Large intestine (tissue), 3 donors: ENCODE measurements at regions not wholly inside any gene's neighbourhood (a gene's known extent, or its start where the extent isn't known, plus 50 kb on each side); places are given as distances from the start of the nearest gene placed in this dataset.
A peak's percentile ranks its signal among the peaks of the same experiment; 100 is the strongest.
"Not testable (repeated sequence)": the region's sequence is repeated elsewhere in the genome, so short reads cannot be mapped to it uniquely, and the experiment has no call there.

Experiments used
- DNase-seq, 2 donors: peaks; one replicate each; pipeline versions ENCODE4 v3.0.0 to v3.0.0-alpha.2; 2013
- H3K27ac ChIP-seq: one replicate; pipeline ENCODE4 v1.5.1; 2013; ENCODE audit warnings: low read length
- H3K27me3 ChIP-seq: 2 replicates; pipeline ENCODE4 v1.6.1; 2013; ENCODE audit warnings: low read length; ENCODE audit not compliant: control insufficient read depth, insufficient read depth
- H3K36me3 ChIP-seq: 2 replicates; pipeline ENCODE4 v1.6.1; 2013; ENCODE audit warnings: low read length; ENCODE audit not compliant: control insufficient read depth, insufficient read depth
- H3K4me1 ChIP-seq: one replicate; pipeline ENCODE4 v1.6.1; 2013; ENCODE audit warnings: low read length; ENCODE audit not compliant: control insufficient read depth, insufficient read depth
- H3K4me3 ChIP-seq: one replicate; pipeline ENCODE4 v1.5.1; 2013; ENCODE audit warnings: low read length
- H3K9me3 ChIP-seq: one replicate; pipeline ENCODE4 v1.6.1; 2013; ENCODE audit warnings: mild to moderate bottlenecking, low read depth, low read length, moderate library complexity; ENCODE audit not compliant: control insufficient read depth
- WGBS: methylation state at CpG from one replicate; pipeline ENCODE4 v1.1.5; 2013; ENCODE audit warnings: low lambda C conversion rate; ENCODE audit not compliant: insufficient coverage; 5-methylcytosine and 5-hydroxymethylcytosine counted together

DNA sequence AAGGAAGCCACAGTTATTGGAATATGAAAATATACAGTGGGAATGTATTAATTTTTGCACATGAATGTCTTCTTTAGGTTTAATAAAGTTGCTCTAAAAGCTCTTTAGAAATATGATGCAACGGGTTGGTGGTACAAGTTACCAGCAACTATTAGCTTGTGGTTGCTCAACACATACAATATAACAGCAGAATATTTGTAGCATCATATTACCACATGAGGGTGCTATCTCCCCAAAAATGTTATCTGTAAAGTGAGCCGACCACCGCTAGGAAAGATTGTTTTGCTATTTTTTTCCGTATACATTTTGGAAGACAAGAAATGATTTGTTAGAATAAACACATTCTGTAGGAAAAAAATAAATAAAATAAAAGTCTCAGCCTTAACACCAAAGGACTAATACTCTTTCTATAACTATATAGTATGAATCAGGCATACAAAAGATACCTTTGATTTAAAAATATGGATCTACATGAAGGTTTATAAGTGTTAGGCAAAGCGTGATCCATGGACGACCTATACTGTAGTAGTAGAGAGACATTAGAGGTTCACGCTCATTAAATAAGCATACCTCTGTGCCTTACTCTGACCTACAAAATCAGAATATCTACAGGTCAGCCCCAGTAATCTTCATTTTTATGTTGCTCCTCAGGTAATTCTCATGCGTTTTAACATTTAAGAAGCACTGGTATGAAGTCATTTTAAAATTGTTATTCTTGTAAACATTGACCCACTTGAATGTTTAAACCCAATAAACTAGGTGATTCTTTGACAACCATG is 1110.6 kb upstream of the ACVR2A start:
- Histone ChIP-seq H3K36me3 (no peaks in the 10 kb centered on the region), H3K9me3 (no peaks in the 10 kb centered on the region), H3K4me1 (no peaks in the 10 kb centered on the region), H3K4me3 (no peak overlapping the region), H3K27me3 (no peaks in the 10 kb centered on the region), H3K27ac (no peak overlapping the region)
- DNase-seq = peak in 1 of 2 donors; percentile 18
- WGBS = 10% methylated on average over 2 of the region's 8 CpGs

GRCh38 chr2:146730882-146731281 is 1113.9 kb upstream of the ACVR2A start:
- H3K4me3 ChIP-seq = no peak overlapping the region
- H3K27me3 ChIP-seq = no peaks in the 10 kb centered on the region
- no peaks in the 10 kb centered on the region for H3K36me3 ChIP-seq
- no peaks in the 10 kb centered on the region for H3K9me3 ChIP-seq
- no peak for DNase-seq
- no peaks in the 10 kb centered on the region for H3K4me1 ChIP-seq
- 100% methylated on average over 1 of the region's 1 CpG for WGBS
- H3K27ac ChIP-seq = no peak overlapping the region

GRCh38 chr2:146721486-146721885 is 1123.3 kb upstream of the ACVR2A start:
- no CpG with 5 or more reads among the region's 7 CpGs for WGBS
- Histone ChIP-seq H3K9me3 (peaks cover 17% of the 10 kb centered on the region), H3K36me3 (no peaks in the 10 kb centered on the region), H3K27ac (no peak overlapping the region), H3K4me3 (no peak overlapping the region), H3K27me3 (no peaks in the 10 kb centered on the region), H3K4me1 (no peaks in the 10 kb centered on the region)
- no peak for DNase-seq

GRCh38 chr2:146720170-146720569 is 1124.7 kb upstream of the ACVR2A start:
- no CpG with 5 or more reads among the region's 4 CpGs for WGBS
- H3K4me3 ChIP-seq = no peak overlapping the region

GRCh38 chr2:146716591-146716990 is 1128.2 kb upstream of the ACVR2A start:
- H3K27ac ChIP-seq = no peak overlapping the region
- H3K4me1 ChIP-seq = no peaks in the 10 kb centered on the region
- H3K36me3 ChIP-seq = no peaks in the 10 kb centered on the region
- WGBS = 86% methylated on average over 3 of the region's 3 CpGs
- no peak overlapping the region for H3K4me3 ChIP-seq
- no peak for DNase-seq
- peaks cover 16% of the 10 kb centered on the region for H3K9me3 ChIP-seq
- no peaks in the 10 kb centered on the region for H3K27me3 ChIP-seq

More at GRCh38 chr2:146720170-146720569, 1124.7 kb upstream of the ACVR2A start:
- no peaks in the 10 kb centered on the region for H3K4me1 ChIP-seq
- no peaks in the 10 kb centered on the region for H3K36me3 ChIP-seq
- H3K27ac ChIP-seq = no peak overlapping the region
- no peaks in the 10 kb centered on the region for H3K27me3 ChIP-seq
- DNase-seq = no peak
- H3K9me3 ChIP-seq = peaks cover 17% of the 10 kb centered on the region

DNA sequence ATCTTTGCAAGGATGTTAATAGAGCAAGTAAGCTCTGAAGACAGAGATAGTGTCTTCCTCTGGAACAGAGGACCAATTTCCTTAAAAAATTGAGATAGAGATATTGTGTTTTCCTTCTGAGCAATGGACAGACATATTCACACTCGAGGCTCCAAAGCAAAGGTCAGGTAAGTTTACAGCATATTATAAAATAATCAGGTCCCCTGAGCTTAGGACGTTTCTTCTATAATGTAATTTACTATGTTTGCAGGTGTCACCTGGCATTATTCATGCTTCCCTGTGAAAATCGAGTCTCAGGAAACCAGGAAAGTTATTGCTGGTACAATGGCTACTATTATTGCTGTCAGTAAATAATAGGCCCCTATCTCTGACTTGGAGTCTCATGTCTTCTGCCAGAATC is 1135.8 kb upstream of the ACVR2A start:
- Histone ChIP-seq H3K27ac (no peak overlapping the region), H3K27me3 (no peaks in the 10 kb centered on the region), H3K36me3 (no peaks in the 10 kb centered on the region), H3K9me3 (no peaks in the 10 kb centered on the region), H3K4me3 (no peak overlapping the region), H3K4me1 (no peaks in the 10 kb centered on the region)
- DNase-seq = no peak
- no CpG with 5 or more reads among the region's 3 CpGs for WGBS

DNA sequence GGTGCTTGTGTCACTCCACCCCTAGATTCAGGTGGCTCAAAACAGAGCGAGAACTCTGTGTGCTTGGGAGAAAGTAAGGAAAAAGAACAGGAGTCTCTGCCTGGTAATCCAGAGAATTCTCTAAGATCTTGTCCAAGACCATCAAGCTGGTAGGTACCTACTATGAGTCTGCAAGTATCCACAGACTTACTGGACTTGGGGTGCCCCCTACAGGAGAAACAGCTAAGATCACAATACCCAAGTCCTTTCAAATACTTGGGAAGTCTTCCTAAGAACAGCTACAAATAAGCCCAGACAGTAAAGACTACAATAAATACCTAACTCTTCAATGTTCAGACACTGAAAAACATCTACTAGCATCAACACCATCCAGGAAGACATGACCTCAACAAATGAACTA is 1143.6 kb upstream of the ACVR2A start:
- no peaks in the 10 kb centered on the region for H3K4me1 ChIP-seq
- H3K27me3 ChIP-seq = no peaks in the 10 kb centered on the region
- peaks cover 3% of the 10 kb centered on the region for H3K9me3 ChIP-seq
- WGBS = 86% methylated on average over 1 of the region's 1 CpG
- no peak overlapping the region for H3K27ac ChIP-seq
- H3K4me3 ChIP-seq = no peak overlapping the region
- no peaks in the 10 kb centered on the region for H3K36me3 ChIP-seq
- DNase-seq = no peak

DNA sequence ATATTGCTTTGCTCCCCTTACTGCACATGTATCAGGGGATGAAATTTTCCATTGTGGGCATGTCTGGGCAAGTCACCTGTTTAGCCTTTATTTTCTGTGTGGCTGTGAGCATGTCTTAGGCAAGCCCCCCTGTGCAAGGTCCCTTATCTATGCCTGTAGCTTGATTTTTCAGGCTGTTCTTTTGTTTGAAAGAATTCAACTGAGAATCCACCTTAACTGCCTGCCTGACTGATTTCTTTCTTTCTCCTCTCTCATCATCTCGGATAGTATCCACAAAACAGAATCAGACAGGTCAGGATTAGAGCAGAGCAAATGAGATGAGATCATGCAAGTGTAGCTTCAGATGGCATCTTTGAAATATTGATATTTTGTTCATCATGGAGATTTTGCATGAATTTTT is 1147.5 kb upstream of the ACVR2A start:
- DNase-seq = no peak
- no peak overlapping the region for H3K4me3 ChIP-seq
- no peak overlapping the region for H3K27ac ChIP-seq
- H3K4me1 ChIP-seq = no peaks in the 10 kb centered on the region
- no peaks in the 10 kb centered on the region for H3K36me3 ChIP-seq
- no CpG with 5 or more reads among the region's 1 CpG for WGBS
- no peaks in the 10 kb centered on the region for H3K9me3 ChIP-seq
- no peaks in the 10 kb centered on the region for H3K27me3 ChIP-seq

- no CpG with 5 or more reads among the region's 3 CpGs for WGBS
- H3K4me3 ChIP-seq, H3K27me3 ChIP-seq, H3K9me3 ChIP-seq, H3K36me3 ChIP-seq, H3K27ac ChIP-seq, H3K4me1 ChIP-seq, DNase-seq: not testable (repeated sequence)
Observed at GRCh38 chr2:146696787-146697186, 1148.0 kb upstream of the ACVR2A start.

DNA sequence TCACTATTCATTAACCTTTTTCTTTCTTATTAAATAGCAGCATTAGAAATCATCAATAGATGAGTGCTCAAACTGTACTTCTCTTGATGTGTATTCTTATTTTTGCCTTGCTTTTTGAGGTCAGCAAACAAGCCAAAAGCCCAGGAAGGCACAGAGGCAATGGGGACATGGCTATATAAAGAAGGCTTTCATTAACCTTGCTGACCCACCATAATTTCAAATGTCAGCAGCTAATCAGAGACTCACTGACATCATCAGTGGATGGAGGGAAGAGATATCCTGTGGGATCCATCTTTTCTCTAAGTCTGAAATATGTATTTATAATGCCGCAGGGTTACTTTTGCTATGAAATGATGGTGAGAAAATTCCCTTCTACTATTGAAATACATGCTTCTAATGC is 1162.8 kb upstream of the ACVR2A start:
- no peaks in the 10 kb centered on the region for H3K27me3 ChIP-seq
- DNase-seq = no peak
- H3K36me3 ChIP-seq = no peaks in the 10 kb centered on the region
- no CpG with 5 or more reads among the region's 1 CpG for WGBS
- H3K9me3 ChIP-seq = no peaks in the 10 kb centered on the region
- H3K27ac ChIP-seq = no peak overlapping the region
- no peak overlapping the region for H3K4me3 ChIP-seq
- H3K4me1 ChIP-seq = no peaks in the 10 kb centered on the region

GRCh38 chr2:146678516-146678915 is 1166.3 kb upstream of the ACVR2A start:
- Histone ChIP-seq H3K4me3 (no peak overlapping the region), H3K4me1 (no peaks in the 10 kb centered on the region), H3K36me3 (no peaks in the 10 kb centered on the region), H3K27ac (no peak overlapping the region), H3K9me3 (no peaks in the 10 kb centered on the region), H3K27me3 (no peaks in the 10 kb centered on the region)
- 60% methylated on average over 1 of the region's 5 CpGs for WGBS
- DNase-seq = no peak
